RPMI8226 (cell line): ENCODE measurements at regions not wholly inside any gene's neighbourhood (a gene's known extent, or its start where the extent isn't known, plus 50 kb on each side); places are given as distances from the start of the nearest gene placed in this dataset.

Source experiments
- DNase-seq: peaks from one replicate; pipeline ENCODE4 v3.0.0-alpha.2; 2015

GRCh38 chr3:168885028-168885427 is 778.5 kb downstream of the MECOM start:
- DNase-seq = no peak

GRCh38 chr3:168884353-168884903 is 779.1 kb downstream of the MECOM start:
- DNase-seq = peak; percentile 30

GRCh38 chr3:168883145-168883544 is 780.4 kb downstream of the MECOM start:
- no peak for DNase-seq

- DNase-seq = no peak
Observed at GRCh38 chr3:168881804-168882203, 781.7 kb downstream of the MECOM start.

GRCh38 chr3:168878655-168879054 is 782.9 kb upstream of the GOLIM4 start:
- DNase-seq = no peak

GRCh38 chr3:168877899-168878298 is 782.2 kb upstream of the GOLIM4 start:
- DNase-seq = no peak

GRCh38 chr3:168876346-168877035 is 780.8 kb upstream of the GOLIM4 start:
- no peak for DNase-seq

- no peak for DNase-seq
Observed at GRCh38 chr3:168872826-168873225, 777.1 kb upstream of the GOLIM4 start.

GRCh38 chr3:168870892-168871291 is 775.2 kb upstream of the GOLIM4 start:
- DNase-seq = no peak

- peak; percentile 53 for DNase-seq
Observed at GRCh38 chr3:168865022-168865551, 769.4 kb upstream of the GOLIM4 start.

- no peak for DNase-seq
Observed at GRCh38 chr3:168864107-168865021, 768.6 kb upstream of the GOLIM4 start.

- no peak for DNase-seq
Observed at GRCh38 chr3:168863561-168863960, 767.8 kb upstream of the GOLIM4 start.

- DNase-seq = no peak
Observed at GRCh38 chr3:168862466-168862865, 766.7 kb upstream of the GOLIM4 start.

- DNase-seq = no peak
Observed at GRCh38 chr3:168860592-168860991, 764.9 kb upstream of the GOLIM4 start.

- no peak for DNase-seq
Observed at GRCh38 chr3:168860028-168860427, 764.3 kb upstream of the GOLIM4 start.

GRCh38 chr3:168859574-168859973 is 763.9 kb upstream of the GOLIM4 start:
- DNase-seq = no peak

GRCh38 chr3:168859143-168859542 is 763.4 kb upstream of the GOLIM4 start:
- DNase-seq = no peak

- no peak for DNase-seq
Observed at GRCh38 chr3:168858327-168858726, 762.6 kb upstream of the GOLIM4 start.

GRCh38 chr3:168850109-168850508 is 754.4 kb upstream of the GOLIM4 start:
- no peak for DNase-seq

- DNase-seq = peak; percentile 76
Observed at GRCh38 chr3:168847291-168847883, 751.7 kb upstream of the GOLIM4 start.

- no peak for DNase-seq
Observed at GRCh38 chr3:168844894-168845482, 749.3 kb upstream of the GOLIM4 start.

GRCh38 chr3:168844472-168844871 is 748.7 kb upstream of the GOLIM4 start:
- DNase-seq = no peak

- DNase-seq = no peak
Observed at GRCh38 chr3:168843481-168843880, 747.8 kb upstream of the GOLIM4 start.
